SH-SY5Y (cell line): ENCODE measurements at regions not wholly inside any gene's neighbourhood (a gene's known extent, or its start where the extent isn't known, plus 50 kb on each side); places are given as distances from the start of the nearest gene placed in this dataset.

Experiments used
- GATA2 ChIP-seq: IDR thresholded peaks from 2 replicates; pipeline ENCODE4 v1.6.1; 2011; ENCODE audit warnings: mild to moderate bottlenecking, low read depth, low read length
- GATA3 ChIP-seq: IDR thresholded peaks from 2 replicates; pipeline ENCODE4 v1.6.1; 2011; ENCODE audit warnings: low read depth, mild to moderate bottlenecking, low read length, moderate library complexity

DNA sequence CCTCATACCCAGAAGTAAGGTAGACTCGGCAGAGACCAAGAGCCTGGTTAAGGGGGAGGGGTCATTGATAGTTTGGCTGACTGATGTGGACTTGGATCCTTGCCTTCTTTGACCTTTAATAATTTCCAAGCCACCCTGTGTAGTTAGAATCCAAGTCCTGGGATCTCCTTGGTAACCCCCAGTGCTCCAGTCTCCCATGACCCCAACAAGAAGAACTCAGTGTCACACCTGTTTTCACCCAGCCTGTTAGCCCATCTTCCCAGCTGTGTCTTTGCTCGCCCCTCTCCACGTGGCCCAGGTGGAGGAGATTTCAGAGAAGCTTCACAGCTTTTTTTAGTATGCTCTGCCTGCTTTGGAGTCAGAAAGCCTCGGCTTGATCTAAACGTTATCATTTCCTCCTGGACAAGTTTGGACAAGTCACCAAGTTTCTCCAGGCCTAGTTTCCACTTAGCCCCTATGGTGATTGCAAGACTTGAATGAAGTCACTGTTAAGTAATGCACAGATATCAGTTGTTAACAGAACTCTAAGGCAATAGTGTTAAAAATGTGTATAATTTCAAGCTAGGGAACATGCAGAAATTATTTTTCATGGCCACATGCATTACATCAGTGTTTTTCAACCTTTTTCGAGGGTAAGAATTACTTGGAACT is 170.0 kb downstream of the TMEM38B start:
- TF ChIP-seq GATA2: no peak
- no peak for TF ChIP-seq GATA3
